Panc1 (cell line): ENCODE measurements at regions not wholly inside any gene's neighbourhood (a gene's known extent, or its start where the extent isn't known, plus 50 kb on each side); places are given as distances from the start of the nearest gene placed in this dataset.

Experiments
- ATAC-seq: fragments of 200-7000 bp; cut with Tn5 transposase; 2 replicates; pipeline ENCODE4 v1.9.1; 2020; ENCODE audit warnings: mild to moderate bottlenecking, moderate library complexity
- BruUV-seq: library from RNA; stranded (reverse); fragments of 400-500 nt; replicated peaks from 2 replicates; lab custom pipeline; 2021; lab: Mats Ljungman, UMichigan
- CTCF ChIA-PET: fragments of 300-600 bp; sonication (Branson Sonifier 250); formaldehyde crosslinking; loops from one replicate; lab custom pipeline; 2022; ENCODE audit warnings: antibody characterized with exemption; lab: Charles Lee
- POLR2A ChIA-PET: fragments of 300-600 bp; sonication (Branson Sonifier 250); formaldehyde crosslinking; loops from one replicate; lab custom pipeline; 2022; ENCODE audit warnings: antibody characterized with exemption; lab: Charles Lee
- DNase-seq: peaks from one replicate; pipeline ENCODE4 v3.0.0-alpha.2; 2010; ENCODE audit warnings: low read depth, low spot score
- H3K27ac ChIP-seq: 2 replicates; pipeline ENCODE4 v1.5.1; 2011; ENCODE audit warnings: mild to moderate bottlenecking, low read length, inconsistent platforms
- H3K27me3 ChIP-seq: fragments of 200-500 bp; sonication (Bioruptor generic); 2 replicates; pipeline ENCODE4 v1.6.0; 2014; ENCODE audit warnings: low read length, inconsistent platforms; ENCODE audit not compliant: control insufficient read depth, insufficient read depth
- H3K36me3 ChIP-seq: fragments of 200-500 bp; sonication (Bioruptor generic); 2 replicates; pipeline ENCODE4 v1.5.1; 2014; ENCODE audit warnings: inconsistent platforms, mild to moderate bottlenecking, low read length, moderate library complexity; ENCODE audit not compliant: control insufficient read depth, insufficient read depth
- H3K4me1 ChIP-seq: 2 replicates; pipeline ENCODE4 v1.5.1; 2011; ENCODE audit warnings: inconsistent platforms, mild to moderate bottlenecking, low read length, moderate library complexity; ENCODE audit not compliant: control insufficient read depth, insufficient read depth
- H3K4me3 ChIP-seq, 2 experiments: 2 replicates each; pipeline ENCODE4 v1.5.1; 2011 to 2012; ENCODE audit warnings: low read depth in 2 of 2, low read length in 2 of 2, mild to moderate bottlenecking in 2 of 2, inconsistent platforms in 1 of 2, moderate library complexity in 1 of 2
- H3K9me3 ChIP-seq: fragments of 200-500 bp; sonication (Bioruptor generic); 2 replicates; pipeline ENCODE4 v1.5.1; 2014; ENCODE audit warnings: low read depth, mild to moderate bottlenecking, inconsistent platforms, low read length, moderate library complexity; ENCODE audit not compliant: control insufficient read depth, insufficient read depth
- CTCF ChIP-seq: fragments of 450-650 bp; IDR thresholded peaks from 2 replicates; pipeline ENCODE4 v1.5.1; 2017; ENCODE audit warnings: mild to moderate bottlenecking
- POLR2AphosphoS5 ChIP-seq: IDR thresholded peaks from 2 replicates; pipeline ENCODE4 v1.6.1; 2012; ENCODE audit warnings: mild to moderate bottlenecking, low read depth, low read length, moderate library complexity
- SIN3A ChIP-seq: IDR thresholded peaks from 2 replicates; pipeline ENCODE4 v1.6.1; 2012; ENCODE audit warnings: low read depth, mild to moderate bottlenecking, low read length, moderate library complexity, borderline replicate concordance; ENCODE audit not compliant: insufficient read depth
- TCF7L2 ChIP-seq: IDR thresholded peaks from 2 replicates; pipeline ENCODE4 v1.6.1; 2011; ENCODE audit warnings: mild to moderate bottlenecking, low read depth, low read length, inconsistent platforms
- in situ Hi-C: cut with HindIII; loops from 2 replicates; pipeline ENCODE4 v1.10.0; 2016; ENCODE audit warnings: low sequenced_read_pairs, low pct_unique_long_range_greater_than_20kb
- intact Hi-C: fragments of 100-400 bp; cut with micrococcal nuclease; formaldehyde crosslinking; loops from one replicate; pipeline ENCODE4 v1.10.0; 2022; ENCODE audit not compliant: unreplicated experiment
- TF ChIP-seq, protein P1 (sequence below), 2 experiments: IDR thresholded peaks; 2 replicates each; pipeline ENCODE4 v1.6.1; 2011 to 2012; ENCODE audit warnings: low read depth in 2 of 2, control low read depth in 1 of 2, low read length in 1 of 2, mild to moderate bottlenecking in 1 of 2, moderate library complexity in 1 of 2; ENCODE audit not compliant: insufficient read depth in 1 of 2

DNA sequence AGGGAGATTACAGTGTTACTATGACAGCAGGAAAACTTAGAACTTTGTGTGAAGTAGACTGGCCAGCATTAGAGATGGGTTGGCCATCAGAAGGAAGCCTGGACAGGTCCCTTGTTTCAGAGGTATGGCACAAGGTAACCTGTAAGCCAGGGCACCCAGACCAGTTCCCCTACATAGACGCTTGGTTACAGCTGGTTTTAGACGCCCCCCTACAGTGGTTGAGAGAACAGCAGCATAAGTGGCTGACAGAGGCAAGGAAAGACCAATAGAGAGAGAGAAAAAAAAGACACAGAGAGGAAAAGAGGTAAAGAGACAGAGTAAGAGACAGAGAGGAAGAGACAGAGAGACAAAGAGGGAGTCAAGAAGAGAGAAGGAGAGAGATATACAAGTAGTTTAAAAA, 144.5 kb downstream of the GC start:
- DNase-seq (no peak), ATAC-seq (no peak)
- Histone ChIP-seq H3K27ac (no peak overlapping the region), H3K4me3 (no peak overlapping the region), H3K9me3 (no peaks in the 10 kb centered on the region), H3K4me1 (no peaks in the 10 kb centered on the region), H3K36me3 (no peaks in the 10 kb centered on the region), H3K27me3 (no peaks in the 10 kb centered on the region)
- CTCF ChIA-PET: no interaction called here
- TF ChIP-seq POLR2AphosphoS5 (no peak), SIN3A (no peak), TCF7L2 (no peak)
- TF ChIP-seq, protein P1, sequence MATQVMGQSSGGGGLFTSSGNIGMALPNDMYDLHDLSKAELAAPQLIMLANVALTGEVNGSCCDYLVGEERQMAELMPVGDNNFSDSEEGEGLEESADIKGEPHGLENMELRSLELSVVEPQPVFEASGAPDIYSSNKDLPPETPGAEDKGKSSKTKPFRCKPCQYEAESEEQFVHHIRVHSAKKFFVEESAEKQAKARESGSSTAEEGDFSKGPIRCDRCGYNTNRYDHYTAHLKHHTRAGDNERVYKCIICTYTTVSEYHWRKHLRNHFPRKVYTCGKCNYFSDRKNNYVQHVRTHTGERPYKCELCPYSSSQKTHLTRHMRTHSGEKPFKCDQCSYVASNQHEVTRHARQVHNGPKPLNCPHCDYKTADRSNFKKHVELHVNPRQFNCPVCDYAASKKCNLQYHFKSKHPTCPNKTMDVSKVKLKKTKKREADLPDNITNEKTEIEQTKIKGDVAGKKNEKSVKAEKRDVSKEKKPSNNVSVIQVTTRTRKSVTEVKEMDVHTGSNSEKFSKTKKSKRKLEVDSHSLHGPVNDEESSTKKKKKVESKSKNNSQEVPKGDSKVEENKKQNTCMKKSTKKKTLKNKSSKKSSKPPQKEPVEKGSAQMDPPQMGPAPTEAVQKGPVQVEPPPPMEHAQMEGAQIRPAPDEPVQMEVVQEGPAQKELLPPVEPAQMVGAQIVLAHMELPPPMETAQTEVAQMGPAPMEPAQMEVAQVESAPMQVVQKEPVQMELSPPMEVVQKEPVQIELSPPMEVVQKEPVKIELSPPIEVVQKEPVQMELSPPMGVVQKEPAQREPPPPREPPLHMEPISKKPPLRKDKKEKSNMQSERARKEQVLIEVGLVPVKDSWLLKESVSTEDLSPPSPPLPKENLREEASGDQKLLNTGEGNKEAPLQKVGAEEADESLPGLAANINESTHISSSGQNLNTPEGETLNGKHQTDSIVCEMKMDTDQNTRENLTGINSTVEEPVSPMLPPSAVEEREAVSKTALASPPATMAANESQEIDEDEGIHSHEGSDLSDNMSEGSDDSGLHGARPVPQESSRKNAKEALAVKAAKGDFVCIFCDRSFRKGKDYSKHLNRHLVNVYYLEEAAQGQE (IDR thresholded peaks at IDR 0.05; ENCODE audit: insufficient read depth in 1 of 2, low read depth in 2 of 2, low read length in 1 of 2): no peak
- in situ Hi-C loops (no loop called here), intact Hi-C loops (no loop called here)
- POLR2A ChIA-PET: no interaction called here
- BruUV-seq: no TSS peak

GRCh38 chr4:71635139-71635748, 148.6 kb downstream of the GC start:
- ATAC-seq (no peak), DNase-seq (no peak)
- Histone ChIP-seq H3K4me3 (no peak overlapping the region), H3K36me3 (no peaks in the 10 kb centered on the region), H3K4me1 (no peaks in the 10 kb centered on the region), H3K9me3 (no peaks in the 10 kb centered on the region), H3K27me3 (no peaks in the 10 kb centered on the region), H3K27ac (no peak overlapping the region)
- CTCF ChIA-PET: no interaction called here
- in situ Hi-C loops: no loop called here
- intact Hi-C loops: no loop called here
- BruUV-seq: no TSS peak
- POLR2A ChIA-PET: no interaction called here
- no peak for TF ChIP-seq CTCF
- no peak for TF ChIP-seq TCF7L2
- no peak for TF ChIP-seq POLR2AphosphoS5
- TF ChIP-seq, protein P1 (IDR thresholded peaks at IDR 0.05; ENCODE audit: insufficient read depth in 1 of 2, low read depth in 2 of 2, low read length in 1 of 2): no peak
